HCT116 (cell line): ENCODE measurements at regions not wholly inside any gene's neighbourhood (a gene's known extent, or its start where the extent isn't known, plus 50 kb on each side); places are given as distances from the start of the nearest gene placed in this dataset.

Experiments
- ATAC-seq: fragments of 200-7000 bp; cut with Tn5 transposase; 2 replicates; pipeline ENCODE4 v1.9.1; 2020; ENCODE audit warnings: mild to moderate bottlenecking, moderate library complexity
- BruUV-seq: library from RNA; stranded (reverse); fragments of 400-500 nt; replicated peaks from 2 replicates; lab custom pipeline; 2021; lab: Mats Ljungman, UMichigan
- CTCF ChIA-PET: fragments of 300-600 bp; sonication (Branson Sonifier 250); formaldehyde crosslinking; loops from one replicate; lab custom pipeline; 2021; ENCODE audit warnings: antibody characterized with exemption; lab: Charles Lee
- POLR2A ChIA-PET: fragments of 300-600, 350-600 bp; sonication (Branson Sonifier 250); formaldehyde crosslinking; loops from one replicate; lab custom pipeline; 2021; ENCODE audit warnings: antibody characterized with exemption; lab: Charles Lee
- RAD21 ChIA-PET, 2 experiments: fragments of 300-600 bp; sonication (Branson Sonifier 250); formaldehyde crosslinking; loops; one replicate each; lab custom pipeline; 2023; ENCODE audit warnings: low total read pairs in 2 of 2; ENCODE audit not compliant: uncharacterized antibody in 2 of 2, unreplicated experiment in 2 of 2, low non-redundant PET in 1 of 2; lab: Charles Lee
- DNase-seq: peaks from one replicate; pipeline ENCODE4 v3.0.0-alpha.2; 2010; ENCODE audit warnings: low read depth, low spot score
- H2AFZ ChIP-seq: fragments of 200-600 bp; shearing (Covaris generic), sonication (generic); 2 replicates; pipeline ENCODE4 v1.6.1; 2017; ENCODE audit warnings: low read depth, mixed run types, mixed read lengths, antibody characterized with exemption, low read length; ENCODE audit not compliant: poor library complexity, severe bottlenecking
- H3K27ac ChIP-seq: 2 replicates; pipeline ENCODE4 v1.5.1; 2012; ENCODE audit warnings: low read depth, low read length
- H3K27me3 ChIP-seq: fragments of 200-600 bp; sonication (generic); 2 replicates; pipeline ENCODE4 v1.6.1; 2016; ENCODE audit warnings: mixed run types, low read length, mixed read lengths; ENCODE audit not compliant: insufficient read depth
- H3K36me3 ChIP-seq, 2 experiments: fragments of 200-500 bp in 1 of 2; fragments of 200-600 bp in 1 of 2; sonication (Bioruptor generic) in 1 of 2; sonication (generic) in 1 of 2; 2 replicates each; pipeline versions ENCODE4 v1.5.1 to v1.6.1; 2014 to 2016; ENCODE audit warnings: low read length in 2 of 2, inconsistent platforms in 1 of 2, mixed read lengths in 1 of 2, mixed run types in 1 of 2; ENCODE audit not compliant: insufficient read depth in 2 of 2, control insufficient read depth in 1 of 2
- H3K4me1 ChIP-seq, 2 experiments: fragments of 200-600 bp in 1 of 2; sonication (generic) in 1 of 2; 2 replicates each; pipeline versions ENCODE4 v1.5.1 to v1.6.1; 2012 to 2017; ENCODE audit warnings: low read length in 2 of 2, inconsistent platforms in 1 of 2, mild to moderate bottlenecking in 1 of 2, mixed read lengths in 1 of 2, mixed run types in 1 of 2, moderate library complexity in 1 of 2; ENCODE audit not compliant: insufficient read depth in 2 of 2, control insufficient read depth in 1 of 2
- H3K4me2 ChIP-seq: fragments of 200-600 bp; sonication (generic); 2 replicates; pipeline ENCODE4 v1.6.1; 2017; ENCODE audit warnings: mixed run types, low read length, mixed read lengths
- H3K4me3 ChIP-seq, 2 experiments: fragments of 200-600 bp in 1 of 2; sonication (generic) in 1 of 2; replicated peaks in 1 of 2; 2 replicates each; pipeline ENCODE4 v1.5.1; 2011 to 2016; ENCODE audit warnings: low read length in 2 of 2, control low read depth in 1 of 2, low read depth in 1 of 2, mild to moderate bottlenecking in 1 of 2, mixed read lengths in 1 of 2, mixed run types in 1 of 2
- H3K79me2 ChIP-seq: fragments of 200-600 bp; sonication (generic); 2 replicates; pipeline ENCODE4 v1.6.1; 2017; ENCODE audit warnings: mild to moderate bottlenecking, mixed run types, low read length, moderate library complexity, mixed read lengths; ENCODE audit not compliant: insufficient read depth
- H3K9ac ChIP-seq: fragments of 200-600 bp; sonication (generic); 2 replicates; pipeline ENCODE4 v1.6.1; 2016; ENCODE audit warnings: low read length, mixed read lengths
- H3K9me2 ChIP-seq: fragments of 200-600 bp; sonication (generic), shearing (Covaris generic); 2 replicates; pipeline ENCODE4 v1.6.1; 2017; ENCODE audit warnings: mixed run types, mild to moderate bottlenecking, moderate library complexity; ENCODE audit not compliant: insufficient read depth
- H3K9me3 ChIP-seq, 2 experiments: fragments of 200-500 bp in 1 of 2; fragments of 200-600 bp in 1 of 2; sonication (Bioruptor generic) in 1 of 2; sonication (generic) in 1 of 2; 2 replicates each; pipeline ENCODE4 v1.6.1; 2014 to 2017; ENCODE audit warnings: low read length in 2 of 2, mixed read lengths in 2 of 2, inconsistent platforms in 1 of 2, low read depth in 1 of 2, mild to moderate bottlenecking in 1 of 2, mixed run types in 1 of 2, moderate library complexity in 1 of 2; ENCODE audit not compliant: control insufficient read depth in 1 of 2, insufficient read depth in 1 of 2
- H4K20me1 ChIP-seq: fragments of 200-600 bp; sonication (generic), shearing (Covaris generic); 2 replicates; pipeline ENCODE4 v1.6.1; 2017; ENCODE audit warnings: mixed run types, mild to moderate bottlenecking, moderate library complexity; ENCODE audit not compliant: insufficient read depth
- CEBPB ChIP-seq: IDR thresholded peaks from 2 replicates; pipeline ENCODE4 v1.6.1; 2012; ENCODE audit warnings: low read depth
- EZH2phosphoT487 ChIP-seq: fragments of 200-600 bp; IDR thresholded peaks from 2 replicates; pipeline ENCODE4 v1.6.1; 2018; ENCODE audit warnings: antibody characterized with exemption, borderline replicate concordance
- JUND ChIP-seq: IDR thresholded peaks from 2 replicates; pipeline ENCODE4 v1.6.1; 2012
- POLR2A ChIP-seq: IDR thresholded peaks from 2 replicates; pipeline ENCODE4 v1.7.0; 2011; ENCODE audit warnings: borderline replicate concordance; ENCODE audit not compliant: insufficient read depth, insufficient read length; ENCODE audit errors: extremely low read depth
- SIN3A ChIP-seq: IDR thresholded peaks from 2 replicates; pipeline ENCODE4 v1.6.1; 2012; ENCODE audit warnings: low read depth
- TCF7L2 ChIP-seq: IDR thresholded peaks from 2 replicates; pipeline ENCODE4 v1.7.0; 2011; ENCODE audit warnings: borderline replicate concordance, inconsistent platforms; ENCODE audit not compliant: insufficient read depth, insufficient read length; ENCODE audit errors: extremely low read depth
- YY1 ChIP-seq: IDR thresholded peaks from 2 replicates; pipeline ENCODE4 v1.6.1; 2011; ENCODE audit warnings: low read length, low read depth, moderate library complexity, mild to moderate bottlenecking; ENCODE audit not compliant: insufficient replicate concordance; ENCODE audit errors: extremely low read depth
- ZNF274 ChIP-seq: fragments of 200-500 bp; sonication (Bioruptor generic); IDR thresholded peaks from 2 replicates; pipeline ENCODE4 v1.6.1; 2014; ENCODE audit warnings: mild to moderate bottlenecking, low read depth, low read length, inconsistent platforms
- intact Hi-C: fragments of 100-400 bp; cut with micrococcal nuclease; formaldehyde crosslinking; loops from 2 replicates; pipeline ENCODE4 v1.10.0; 2022

DNA sequence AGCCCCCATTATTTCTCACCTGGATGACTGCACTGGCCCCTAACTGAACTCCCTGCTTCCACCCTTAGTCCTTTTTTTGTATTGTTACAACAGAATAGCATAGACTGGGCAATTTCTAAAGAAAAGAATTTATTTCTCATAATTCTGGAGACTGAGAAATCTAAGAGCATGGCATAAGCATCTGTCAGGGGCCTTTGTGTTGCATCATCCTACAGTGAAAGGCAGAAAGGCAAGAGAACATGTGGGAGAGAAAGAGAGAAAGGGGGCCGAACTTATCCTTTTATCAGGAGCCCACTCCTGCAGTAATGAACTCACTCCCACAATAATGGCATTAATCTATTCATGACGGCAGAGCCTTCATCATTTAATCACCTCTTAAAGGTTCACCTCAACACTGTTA, 122.1 kb downstream of the EFNB1 start:
- H3K36me3 ChIP-seq: no peaks in the 10 kb centered on the region
- H3K27ac ChIP-seq: no peak overlapping the region
- no peak for TF ChIP-seq EZH2phosphoT487
- no peak for TF ChIP-seq ZNF274
- no peaks in the 10 kb centered on the region for H4K20me1 ChIP-seq
- H3K4me1 ChIP-seq: no peaks in the 10 kb centered on the region
- H3K9me2 ChIP-seq: no peaks in the 10 kb centered on the region
- ATAC-seq (no peak), DNase-seq (no peak)
- intact Hi-C loops: no loop called here
- H3K9me3 ChIP-seq: no peaks in the 10 kb centered on the region
- no peaks in the 10 kb centered on the region for H3K79me2 ChIP-seq
- BruUV-seq: no TSS peak
- ChIA-PET RAD21 (no interaction called here), CTCF (no interaction called here), POLR2A (no interaction called here)
- no peak overlapping the region for H2AFZ ChIP-seq
- no peaks in the 10 kb centered on the region for H3K27me3 ChIP-seq
- no peak overlapping the region for H3K4me3 ChIP-seq
- H3K9ac ChIP-seq: no peak overlapping the region
- H3K4me2 ChIP-seq: no peak overlapping the region

DNA sequence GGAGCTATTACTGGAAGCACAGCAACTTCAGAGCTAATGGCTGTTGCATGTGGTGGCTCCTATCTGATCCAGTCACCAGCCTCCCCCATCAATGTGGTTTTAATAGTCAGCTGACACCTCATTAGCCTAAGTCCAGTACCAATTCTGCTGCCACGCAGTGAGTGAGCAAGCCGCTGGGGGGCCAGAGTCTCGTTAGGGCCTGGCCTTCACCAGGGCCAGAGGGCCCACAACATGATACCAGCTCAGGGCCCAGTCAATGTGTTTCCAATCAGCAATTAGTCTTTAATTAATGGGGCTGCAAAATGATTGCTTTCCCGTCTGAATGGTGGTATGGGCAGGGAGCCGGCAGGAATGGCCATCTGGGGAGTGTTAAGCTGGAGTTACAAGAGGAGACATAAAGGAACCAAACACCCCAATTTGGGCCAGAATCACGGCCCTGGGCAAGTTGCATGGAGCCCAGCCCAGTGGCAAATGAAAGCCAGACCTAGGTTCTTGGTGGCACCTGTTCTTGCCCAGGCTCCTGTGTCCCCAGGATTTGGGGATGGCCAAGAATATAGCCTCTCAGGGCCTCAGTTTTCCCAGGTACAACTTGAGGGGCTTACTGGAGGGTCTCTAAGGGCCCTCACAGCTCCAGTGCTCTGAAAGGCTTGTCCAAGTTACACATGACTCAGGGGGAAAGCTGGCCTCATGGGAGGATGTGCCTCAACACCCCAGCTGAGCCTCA, 119.2 kb downstream of the EFNB1 start:
- RAD21 ChIA-PET: no interaction called here
- no peaks in the 10 kb centered on the region for H3K36me3 ChIP-seq

More for the DNA sequence above, 119.2 kb downstream of the EFNB1 start:
- no peaks in the 10 kb centered on the region for H3K9me3 ChIP-seq
- H3K9ac ChIP-seq: no peak overlapping the region
- ChIA-PET POLR2A (no interaction called here), CTCF (no interaction called here)
- H3K4me2 ChIP-seq: no peak overlapping the region
- peaks cover 0 to 6% of the 10 kb centered on the region in 2 experiments; a peak in 1 of 4 replicates for H3K4me1 ChIP-seq
- intact Hi-C loops: no loop called here
- no TSS peak for BruUV-seq
- no peak overlapping the region for H2AFZ ChIP-seq
- H3K27me3 ChIP-seq: no peaks in the 10 kb centered on the region
- TF ChIP-seq POLR2A (no peak), SIN3A (no peak), TCF7L2 (no peak), JUND (no peak), YY1 (no peak), CEBPB (no peak)
- H3K9me2 ChIP-seq: no peaks in the 10 kb centered on the region
- H3K27ac ChIP-seq: no peak overlapping the region
- ATAC-seq (no peak), DNase-seq (no peak)
- H3K79me2 ChIP-seq: no peaks in the 10 kb centered on the region
- H3K4me3 ChIP-seq: no peak overlapping the region
- H4K20me1 ChIP-seq: no peaks in the 10 kb centered on the region
